ENCODE measurements at regions not wholly inside any gene's neighbourhood (a gene's known extent, or its start where the extent isn't known, plus 50 kb on each side); places are given as distances from the start of the nearest gene placed in this dataset.

- Histone ChIP-seq H3K9ac (ENCODE audit: low read depth in 1 of 2, low read length in 2 of 2) (no peak overlapping the region), H3K27me3 (ENCODE audit: control insufficient read depth in 4 of 4, insufficient read depth in 4 of 4, low read length in 3 of 4) (peaks cover 0 to 10% (median 4%) of the 10 kb centered on the region in 4 donors), H3K4me3 (ENCODE audit: low read depth in 1 of 3, low read length in 3 of 3) (no peak overlapping the region), H3K27ac (ENCODE audit: low read depth in 1 of 2, low read length in 2 of 2) (no peak overlapping the region), H3K36me3 (ENCODE audit: control insufficient read depth in 4 of 4, insufficient read depth in 3 of 4, low read depth in 1 of 4, low read length in 3 of 4) (no peaks in the 10 kb centered on the region), H3K9me3 (ENCODE audit: control insufficient read depth in 4 of 4, low read length in 3 of 4) (no peaks in the 10 kb centered on the region), H3K4me1 (ENCODE audit: control insufficient read depth in 4 of 4, insufficient read depth in 4 of 4, low read length in 3 of 4) (no peaks in the 10 kb centered on the region)
- WGBS = 84% methylated on average over 4 of the region's 4 CpGs
- DNase-seq (ENCODE audit: low spot score) = no peak
- TF ChIP-seq RXRA (IDR thresholded peaks at IDR 0.05) = no peak
- no peak for TF ChIP-seq JUND (IDR thresholded peaks at IDR 0.05)
- TF ChIP-seq SP1 (IDR thresholded peaks at IDR 0.05) = no peak
- TF ChIP-seq EGR1 (IDR thresholded peaks at IDR 0.05; ENCODE audit: low read depth in 2 of 2) = no peak
- no peak for TF ChIP-seq ZBTB33 (IDR thresholded peaks at IDR 0.05)
These were observed 820.3 kb downstream of the TMEM121 start for GRCh38 chr14:106346534-106347290.

- DNase-seq (ENCODE audit: low spot score) = no peak
- no peaks in the 10 kb centered on the region for H3K9me3 ChIP-seq (ENCODE audit: control insufficient read depth in 4 of 4, low read length in 3 of 4)
- H3K36me3 ChIP-seq (ENCODE audit: control insufficient read depth in 4 of 4, insufficient read depth in 3 of 4, low read depth in 1 of 4, low read length in 3 of 4) = no peaks in the 10 kb centered on the region
- no peak overlapping the region for H3K4me3 ChIP-seq (ENCODE audit: low read depth in 1 of 3, low read length in 3 of 3)
- TF ChIP-seq YY1 (IDR thresholded peaks at IDR 0.05) (no peak), HNF4G (IDR thresholded peaks at IDR 0.05) (no peak), MAX (IDR thresholded peaks at IDR 0.05) (no peak), RXRA (IDR thresholded peaks at IDR 0.05) (no peak), EGR1 (IDR thresholded peaks at IDR 0.05; ENCODE audit: low read depth in 2 of 2) (no peak), SP1 (IDR thresholded peaks at IDR 0.05) (no peak), FOXA1 (IDR thresholded peaks at IDR 0.05) (no peak), ZBTB33 (IDR thresholded peaks at IDR 0.05) (no peak), TAF1 (conservative IDR thresholded peaks at IDR 0.05) (no peak), REST (IDR thresholded peaks at IDR 0.05) (no peak), HNF4A (conservative IDR thresholded peaks at IDR 0.05) (no peak), FOXA2 (IDR thresholded peaks at IDR 0.05) (no peak)
- no peak overlapping the region for H3K9ac ChIP-seq (ENCODE audit: low read depth in 1 of 2, low read length in 2 of 2)
- H3K27me3 ChIP-seq (ENCODE audit: control insufficient read depth in 4 of 4, insufficient read depth in 4 of 4, low read length in 3 of 4) = peaks cover 0 to 10% (median 4%) of the 10 kb centered on the region in 4 donors
- H3K4me1 ChIP-seq (ENCODE audit: control insufficient read depth in 4 of 4, insufficient read depth in 4 of 4, low read length in 3 of 4) = no peaks in the 10 kb centered on the region
- no peak overlapping the region for H3K27ac ChIP-seq (ENCODE audit: low read depth in 1 of 2, low read length in 2 of 2)
- 57% methylated on average over 4 of the region's 4 CpGs for WGBS
These were observed 821.0 kb downstream of the TMEM121 start for GRCh38 chr14:106347291-106347778.
